ENCODE measurements at regions not wholly inside any gene's neighbourhood (a gene's known extent, or its start where the extent isn't known, plus 50 kb on each side); places are given as distances from the start of the nearest gene placed in this dataset.

DNA sequence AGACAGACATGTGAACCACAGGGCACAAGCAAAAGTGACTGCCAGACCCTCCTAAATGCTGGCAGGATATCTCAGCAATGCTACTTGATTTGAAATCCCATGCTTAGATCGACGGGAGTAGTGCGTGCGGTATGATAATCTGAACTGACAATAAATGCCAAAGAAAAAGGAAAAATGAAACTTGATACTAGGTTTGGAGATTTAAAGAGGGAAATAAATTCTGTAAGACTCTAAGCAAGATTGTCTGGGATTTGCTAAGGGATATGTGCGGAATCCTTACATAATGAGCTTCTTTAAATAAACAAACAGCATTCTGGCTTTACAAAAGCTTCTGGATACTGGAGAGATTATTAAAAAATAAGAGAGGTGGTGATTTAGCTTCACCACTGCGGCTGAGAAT lies 203.6 kb downstream of the CAAP1 start:
- H3K4me3 ChIP-seq (replicated peaks; ENCODE audit: insufficient read depth, low read length): no peak overlapping the region
- H3K27me3 ChIP-seq (ENCODE audit: insufficient read depth, poor library complexity, severe bottlenecking): no peaks in the 10 kb centered on the region
- no peak overlapping the region for H3K27ac ChIP-seq (replicated peaks)
- no peak for DNase-seq (ENCODE audit: low read depth in 1 of 2, low spot score in 1 of 2)
- TF ChIP-seq, protein P1, sequence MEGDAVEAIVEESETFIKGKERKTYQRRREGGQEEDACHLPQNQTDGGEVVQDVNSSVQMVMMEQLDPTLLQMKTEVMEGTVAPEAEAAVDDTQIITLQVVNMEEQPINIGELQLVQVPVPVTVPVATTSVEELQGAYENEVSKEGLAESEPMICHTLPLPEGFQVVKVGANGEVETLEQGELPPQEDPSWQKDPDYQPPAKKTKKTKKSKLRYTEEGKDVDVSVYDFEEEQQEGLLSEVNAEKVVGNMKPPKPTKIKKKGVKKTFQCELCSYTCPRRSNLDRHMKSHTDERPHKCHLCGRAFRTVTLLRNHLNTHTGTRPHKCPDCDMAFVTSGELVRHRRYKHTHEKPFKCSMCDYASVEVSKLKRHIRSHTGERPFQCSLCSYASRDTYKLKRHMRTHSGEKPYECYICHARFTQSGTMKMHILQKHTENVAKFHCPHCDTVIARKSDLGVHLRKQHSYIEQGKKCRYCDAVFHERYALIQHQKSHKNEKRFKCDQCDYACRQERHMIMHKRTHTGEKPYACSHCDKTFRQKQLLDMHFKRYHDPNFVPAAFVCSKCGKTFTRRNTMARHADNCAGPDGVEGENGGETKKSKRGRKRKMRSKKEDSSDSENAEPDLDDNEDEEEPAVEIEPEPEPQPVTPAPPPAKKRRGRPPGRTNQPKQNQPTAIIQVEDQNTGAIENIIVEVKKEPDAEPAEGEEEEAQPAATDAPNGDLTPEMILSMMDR (IDR thresholded peaks at IDR 0.05; ENCODE audit: insufficient read depth, low read length): no peak
- TF ChIP-seq SPI1 (IDR thresholded peaks at IDR 0.05; ENCODE audit: borderline replicate concordance, low read depth): no peak
- TF ChIP-seq GABPA (IDR thresholded peaks at IDR 0.05; ENCODE audit: low read depth): no peak
- TF ChIP-seq POLR2AphosphoS5 (IDR thresholded peaks at IDR 0.05; ENCODE audit: low read depth): no peak
- TF ChIP-seq, protein P2, sequence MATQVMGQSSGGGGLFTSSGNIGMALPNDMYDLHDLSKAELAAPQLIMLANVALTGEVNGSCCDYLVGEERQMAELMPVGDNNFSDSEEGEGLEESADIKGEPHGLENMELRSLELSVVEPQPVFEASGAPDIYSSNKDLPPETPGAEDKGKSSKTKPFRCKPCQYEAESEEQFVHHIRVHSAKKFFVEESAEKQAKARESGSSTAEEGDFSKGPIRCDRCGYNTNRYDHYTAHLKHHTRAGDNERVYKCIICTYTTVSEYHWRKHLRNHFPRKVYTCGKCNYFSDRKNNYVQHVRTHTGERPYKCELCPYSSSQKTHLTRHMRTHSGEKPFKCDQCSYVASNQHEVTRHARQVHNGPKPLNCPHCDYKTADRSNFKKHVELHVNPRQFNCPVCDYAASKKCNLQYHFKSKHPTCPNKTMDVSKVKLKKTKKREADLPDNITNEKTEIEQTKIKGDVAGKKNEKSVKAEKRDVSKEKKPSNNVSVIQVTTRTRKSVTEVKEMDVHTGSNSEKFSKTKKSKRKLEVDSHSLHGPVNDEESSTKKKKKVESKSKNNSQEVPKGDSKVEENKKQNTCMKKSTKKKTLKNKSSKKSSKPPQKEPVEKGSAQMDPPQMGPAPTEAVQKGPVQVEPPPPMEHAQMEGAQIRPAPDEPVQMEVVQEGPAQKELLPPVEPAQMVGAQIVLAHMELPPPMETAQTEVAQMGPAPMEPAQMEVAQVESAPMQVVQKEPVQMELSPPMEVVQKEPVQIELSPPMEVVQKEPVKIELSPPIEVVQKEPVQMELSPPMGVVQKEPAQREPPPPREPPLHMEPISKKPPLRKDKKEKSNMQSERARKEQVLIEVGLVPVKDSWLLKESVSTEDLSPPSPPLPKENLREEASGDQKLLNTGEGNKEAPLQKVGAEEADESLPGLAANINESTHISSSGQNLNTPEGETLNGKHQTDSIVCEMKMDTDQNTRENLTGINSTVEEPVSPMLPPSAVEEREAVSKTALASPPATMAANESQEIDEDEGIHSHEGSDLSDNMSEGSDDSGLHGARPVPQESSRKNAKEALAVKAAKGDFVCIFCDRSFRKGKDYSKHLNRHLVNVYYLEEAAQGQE (IDR thresholded peaks at IDR 0.05; ENCODE audit: insufficient replicate concordance, low read depth): no peak

- TF ChIP-seq SPI1 (IDR thresholded peaks at IDR 0.05; ENCODE audit: borderline replicate concordance, low read depth) (no peak), GABPA (IDR thresholded peaks at IDR 0.05; ENCODE audit: low read depth) (no peak), POLR2AphosphoS5 (IDR thresholded peaks at IDR 0.05; ENCODE audit: low read depth) (no peak)
- TF ChIP-seq, protein P1 (IDR thresholded peaks at IDR 0.05; ENCODE audit: insufficient read depth, low read length): no peak
- TF ChIP-seq, protein P2 (IDR thresholded peaks at IDR 0.05; ENCODE audit: insufficient replicate concordance, low read depth): no peak
- Histone ChIP-seq H3K27me3 (ENCODE audit: insufficient read depth, poor library complexity, severe bottlenecking) (no peaks in the 10 kb centered on the region), H3K27ac (replicated peaks) (no peak overlapping the region), H3K4me3 (replicated peaks; ENCODE audit: insufficient read depth, low read length) (no peak overlapping the region)
- DNase-seq (ENCODE audit: low read depth in 1 of 2, low spot score in 1 of 2): no peak
These were observed 205.2 kb downstream of the CAAP1 start for GRCh38 chr9:26687421-26687820.

- Histone ChIP-seq H3K27me3 (ENCODE audit: insufficient read depth, poor library complexity, severe bottlenecking) (no peaks in the 10 kb centered on the region), H3K4me3 (replicated peaks; ENCODE audit: insufficient read depth, low read length) (no peak overlapping the region), H3K27ac (replicated peaks) (no peak overlapping the region)
- TF ChIP-seq, protein P2 (IDR thresholded peaks at IDR 0.05; ENCODE audit: insufficient replicate concordance, low read depth): no peak
- TF ChIP-seq SPI1 (IDR thresholded peaks at IDR 0.05; ENCODE audit: borderline replicate concordance, low read depth) (no peak), GABPA (IDR thresholded peaks at IDR 0.05; ENCODE audit: low read depth) (no peak), POLR2AphosphoS5 (IDR thresholded peaks at IDR 0.05; ENCODE audit: low read depth) (no peak)
- TF ChIP-seq, protein P1 (IDR thresholded peaks at IDR 0.05; ENCODE audit: insufficient read depth, low read length): no peak
- no peak for DNase-seq (ENCODE audit: low read depth in 1 of 2, low spot score in 1 of 2)
These were observed 206.8 kb downstream of the CAAP1 start for GRCh38 chr9:26685818-26686217.
